PC-3 (cell line): ENCODE measurements at regions not wholly inside any gene's neighbourhood (a gene's known extent, or its start where the extent isn't known, plus 50 kb on each side); places are given as distances from the start of the nearest gene placed in this dataset.

Experiments
- EZH2 ChIP-seq: fragments of 300-600 bp; sonication (generic); IDR thresholded peaks from one replicate; pipeline ENCODE4 v1.6.1; 2017; ENCODE audit warnings: antibody characterized with exemption, mild to moderate bottlenecking, low read length; ENCODE audit not compliant: unreplicated experiment
- EZH2phosphoT487 ChIP-seq: fragments of 300-600 bp; sonication (generic); IDR thresholded peaks from 2 replicates; pipeline ENCODE4 v1.6.1; 2018; ENCODE audit warnings: mild to moderate bottlenecking, antibody characterized with exemption, low read length, borderline replicate concordance
- TF ChIP-seq, protein P1 (sequence below): fragments of 300-600 bp; sonication (generic); conservative IDR thresholded peaks from 2 replicates; pipeline ENCODE4 v1.5.1; 2017; ENCODE audit warnings: antibody characterized with exemption, low read depth, mild to moderate bottlenecking, low read length

- TF ChIP-seq, protein P1, sequence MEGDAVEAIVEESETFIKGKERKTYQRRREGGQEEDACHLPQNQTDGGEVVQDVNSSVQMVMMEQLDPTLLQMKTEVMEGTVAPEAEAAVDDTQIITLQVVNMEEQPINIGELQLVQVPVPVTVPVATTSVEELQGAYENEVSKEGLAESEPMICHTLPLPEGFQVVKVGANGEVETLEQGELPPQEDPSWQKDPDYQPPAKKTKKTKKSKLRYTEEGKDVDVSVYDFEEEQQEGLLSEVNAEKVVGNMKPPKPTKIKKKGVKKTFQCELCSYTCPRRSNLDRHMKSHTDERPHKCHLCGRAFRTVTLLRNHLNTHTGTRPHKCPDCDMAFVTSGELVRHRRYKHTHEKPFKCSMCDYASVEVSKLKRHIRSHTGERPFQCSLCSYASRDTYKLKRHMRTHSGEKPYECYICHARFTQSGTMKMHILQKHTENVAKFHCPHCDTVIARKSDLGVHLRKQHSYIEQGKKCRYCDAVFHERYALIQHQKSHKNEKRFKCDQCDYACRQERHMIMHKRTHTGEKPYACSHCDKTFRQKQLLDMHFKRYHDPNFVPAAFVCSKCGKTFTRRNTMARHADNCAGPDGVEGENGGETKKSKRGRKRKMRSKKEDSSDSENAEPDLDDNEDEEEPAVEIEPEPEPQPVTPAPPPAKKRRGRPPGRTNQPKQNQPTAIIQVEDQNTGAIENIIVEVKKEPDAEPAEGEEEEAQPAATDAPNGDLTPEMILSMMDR, result no peak
- TF ChIP-seq EZH2phosphoT487 (no peak), EZH2 (no peak)
Observed at GRCh38 chr9:115353681-115354080, 235.7 kb upstream of the TNC start.
